ENCODE measurements at regions not wholly inside any gene's neighbourhood (a gene's known extent, or its start where the extent isn't known, plus 50 kb on each side); places are given as distances from the start of the nearest gene placed in this dataset.

GRCh38 chr4:111031001-111031579 is 408.2 kb upstream of the PITX2 start:
- no peak overlapping the region for H3K27ac ChIP-seq (ENCODE audit: low read depth in 2 of 2, low read length in 2 of 2)
- H3K4me3 ChIP-seq (ENCODE audit: low read length in 3 of 3) = no peak overlapping the region
- intact Hi-C loops (cut with DNase I) = no loop called here
- DNase-seq (no peak), FAIRE-seq (no peak)
- no peaks in the 10 kb centered on the region for H3K4me1 ChIP-seq (ENCODE audit: control insufficient read depth in 2 of 3, insufficient read depth in 2 of 3, low read depth in 1 of 3, low read length in 3 of 3)
- no peak for TF ChIP-seq CTCF (IDR thresholded peaks at IDR 0.05; ENCODE audit: borderline replicate concordance, extremely low read depth, insufficient read depth)
- H3K36me3 ChIP-seq (ENCODE audit: control insufficient read depth in 2 of 3, insufficient read depth in 3 of 3, low read length in 3 of 3) = no peaks in the 10 kb centered on the region
- H3K9ac ChIP-seq (ENCODE audit: low read length in 3 of 3) = no peak overlapping the region
- no peaks in the 10 kb centered on the region for H3K27me3 ChIP-seq (ENCODE audit: control insufficient read depth, insufficient read depth, low read length)
- no peaks in the 10 kb centered on the region for H3K9me3 ChIP-seq (ENCODE audit: control insufficient read depth in 2 of 3, insufficient read depth in 1 of 3, low read length in 3 of 3)

- no peak for FAIRE-seq
- TF ChIP-seq CTCF (IDR thresholded peaks at IDR 0.05; ENCODE audit: borderline replicate concordance, extremely low read depth, insufficient read depth) = no peak
- intact Hi-C loops (cut with DNase I) = no loop called here
Measured at GRCh38 chr4:111031596-111031995, 408.7 kb upstream of the PITX2 start.

GRCh38 chr4:111037591-111038360 is 414.9 kb upstream of the PITX2 start:
- Histone ChIP-seq H3K27me3 (ENCODE audit: control insufficient read depth, insufficient read depth, low read length) (no peaks in the 10 kb centered on the region), H3K27ac (ENCODE audit: low read depth in 2 of 2, low read length in 2 of 2) (no peak overlapping the region), H3K9ac (ENCODE audit: low read length in 3 of 3) (no peak overlapping the region), H3K36me3 (ENCODE audit: control insufficient read depth in 2 of 3, insufficient read depth in 3 of 3, low read length in 3 of 3) (no peaks in the 10 kb centered on the region), H3K4me1 (ENCODE audit: control insufficient read depth in 2 of 3, insufficient read depth in 2 of 3, low read depth in 1 of 3, low read length in 3 of 3) (no peaks in the 10 kb centered on the region), H3K9me3 (ENCODE audit: control insufficient read depth in 2 of 3, insufficient read depth in 1 of 3, low read length in 3 of 3) (no peaks in the 10 kb centered on the region), H3K4me3 (ENCODE audit: low read length in 3 of 3) (no peak overlapping the region)
- no peak for TF ChIP-seq CTCF (IDR thresholded peaks at IDR 0.05; ENCODE audit: borderline replicate concordance, extremely low read depth, insufficient read depth)
- DNase-seq = peak in 2 of 5 donors; percentile 9 to 10
- no peak for FAIRE-seq
- intact Hi-C loops (cut with DNase I) = no loop called here

More at GRCh38 chr4:111031596-111031995, 408.7 kb upstream of the PITX2 start:
- H3K9me3 ChIP-seq (ENCODE audit: control insufficient read depth in 2 of 3, insufficient read depth in 1 of 3, low read length in 3 of 3) = no peaks in the 10 kb centered on the region
- no peaks in the 10 kb centered on the region for H3K27me3 ChIP-seq (ENCODE audit: control insufficient read depth, insufficient read depth, low read length)
- no peak overlapping the region for H3K9ac ChIP-seq (ENCODE audit: low read length in 3 of 3)
- H3K4me3 ChIP-seq (ENCODE audit: low read length in 3 of 3) = no peak overlapping the region
- no peaks in the 10 kb centered on the region for H3K4me1 ChIP-seq (ENCODE audit: control insufficient read depth in 2 of 3, insufficient read depth in 2 of 3, low read depth in 1 of 3, low read length in 3 of 3)
- no peak for DNase-seq
- H3K27ac ChIP-seq (ENCODE audit: low read depth in 2 of 2, low read length in 2 of 2) = no peak overlapping the region
- H3K36me3 ChIP-seq (ENCODE audit: control insufficient read depth in 2 of 3, insufficient read depth in 3 of 3, low read length in 3 of 3) = no peaks in the 10 kb centered on the region
